ENCODE measurements at regions not wholly inside any gene's neighbourhood (a gene's known extent, or its start where the extent isn't known, plus 50 kb on each side); places are given as distances from the start of the nearest gene placed in this dataset.

DNA sequence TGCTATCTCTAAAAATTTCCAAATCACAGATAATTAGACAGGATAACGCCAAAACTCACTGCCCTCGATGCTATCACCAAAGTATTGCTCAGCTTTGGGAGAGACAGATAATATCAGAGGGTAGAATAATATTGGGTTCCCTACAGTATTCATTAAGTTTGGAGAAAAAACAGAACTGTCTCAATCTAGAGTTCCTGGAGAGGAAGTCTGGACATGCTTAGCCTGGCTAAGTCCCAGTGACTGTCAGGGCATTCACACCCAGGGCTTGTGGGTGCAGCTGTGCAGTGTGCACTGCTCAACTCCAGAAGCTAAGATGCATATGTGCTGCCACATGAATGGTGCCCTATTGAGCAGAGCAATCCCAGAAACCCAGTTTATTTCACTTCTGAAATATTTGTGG, 459.6 kb upstream of the DPH6 start:
- TF ChIP-seq FOXP2 (optimal IDR thresholded peaks at IDR 0.05; ENCODE audit: borderline replicate concordance, extremely low read depth, extremely low read length, insufficient read depth): no peak
- no peak for TF ChIP-seq POLR2AphosphoS5 (IDR thresholded peaks at IDR 0.05; ENCODE audit: low read depth, low read length)
